Endothelial cell of umbilical vein (primary cell): ENCODE measurements at regions not wholly inside any gene's neighbourhood (a gene's known extent, or its start where the extent isn't known, plus 50 kb on each side); places are given as distances from the start of the nearest gene placed in this dataset.

Experiments used
- GATA2 ChIP-seq: IDR thresholded peaks from 2 replicates; pipeline ENCODE4 v1.7.0; 2011; ENCODE audit warnings: low read depth, mild to moderate bottlenecking, moderate library complexity, mixed read lengths, low read length; ENCODE audit not compliant: insufficient read length, insufficient read depth
- JUN ChIP-seq: IDR thresholded peaks from 2 replicates; pipeline ENCODE4 v1.6.1; 2011; ENCODE audit warnings: borderline replicate concordance, low read depth; ENCODE audit not compliant: insufficient read length, insufficient read depth
- POLR2A ChIP-seq: IDR thresholded peaks from 2 replicates; pipeline ENCODE4 v1.6.1; 2012; ENCODE audit warnings: low read depth, mild to moderate bottlenecking, control low read depth, low read length
- TF ChIP-seq, protein P1 (sequence below), 2 donors: IDR thresholded peaks; 1 replicate in 1 of 2; 2 replicates in 1 of 2; pipeline ENCODE4 v1.5.1; 2011; ENCODE audit warnings: low read length in 2 of 2, mild to moderate bottlenecking in 2 of 2, moderate library complexity in 2 of 2, control low read depth in 1 of 2, inconsistent platforms in 1 of 2, low read depth in 1 of 2; ENCODE audit not compliant: insufficient read depth in 1 of 2; ENCODE audit errors: extremely low read depth in 1 of 2

- TF ChIP-seq, protein P1, sequence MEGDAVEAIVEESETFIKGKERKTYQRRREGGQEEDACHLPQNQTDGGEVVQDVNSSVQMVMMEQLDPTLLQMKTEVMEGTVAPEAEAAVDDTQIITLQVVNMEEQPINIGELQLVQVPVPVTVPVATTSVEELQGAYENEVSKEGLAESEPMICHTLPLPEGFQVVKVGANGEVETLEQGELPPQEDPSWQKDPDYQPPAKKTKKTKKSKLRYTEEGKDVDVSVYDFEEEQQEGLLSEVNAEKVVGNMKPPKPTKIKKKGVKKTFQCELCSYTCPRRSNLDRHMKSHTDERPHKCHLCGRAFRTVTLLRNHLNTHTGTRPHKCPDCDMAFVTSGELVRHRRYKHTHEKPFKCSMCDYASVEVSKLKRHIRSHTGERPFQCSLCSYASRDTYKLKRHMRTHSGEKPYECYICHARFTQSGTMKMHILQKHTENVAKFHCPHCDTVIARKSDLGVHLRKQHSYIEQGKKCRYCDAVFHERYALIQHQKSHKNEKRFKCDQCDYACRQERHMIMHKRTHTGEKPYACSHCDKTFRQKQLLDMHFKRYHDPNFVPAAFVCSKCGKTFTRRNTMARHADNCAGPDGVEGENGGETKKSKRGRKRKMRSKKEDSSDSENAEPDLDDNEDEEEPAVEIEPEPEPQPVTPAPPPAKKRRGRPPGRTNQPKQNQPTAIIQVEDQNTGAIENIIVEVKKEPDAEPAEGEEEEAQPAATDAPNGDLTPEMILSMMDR (IDR thresholded peaks at IDR 0.05; ENCODE audit: extremely low read depth in 1 of 2, insufficient read depth in 1 of 2, low read depth in 1 of 2, low read length in 2 of 2), result no peak
- TF ChIP-seq JUN (no peak), POLR2A (no peak), GATA2 (no peak)
Measured at GRCh38 chr6:84927551-84927950, 163.2 kb upstream of the TBX18 start.
